SK-N-SH treated with all-trans-retinoic acid at 6 μM for 48 hours (cell line): ENCODE measurements at regions not wholly inside any gene's neighbourhood (a gene's known extent, or its start where the extent isn't known, plus 50 kb on each side); places are given as distances from the start of the nearest gene placed in this dataset.

Experiments used
- BACH2 ChIP-seq: fragments of 250-450 bp; sonication (Bioruptor Pico); IDR thresholded peaks from 2 replicates; pipeline ENCODE4 v1.9.0; 2021; ENCODE audit warnings: mild to moderate bottlenecking, borderline replicate concordance
- CSRNP3 ChIP-seq: fragments of 250-450 bp; sonication (Bioruptor Pico); IDR thresholded peaks from 2 replicates; pipeline ENCODE4 v1.5.1; 2021; ENCODE audit warnings: mild to moderate bottlenecking, moderate library complexity
- RARB ChIP-seq: fragments of 250-450 bp; sonication (Bioruptor Pico); IDR thresholded peaks from 2 replicates; pipeline ENCODE4 v1.8.0; 2021; ENCODE audit warnings: mild to moderate bottlenecking, moderate library complexity
- TCF4 ChIP-seq: fragments of 250-450 bp; sonication (Bioruptor Pico); IDR thresholded peaks from 2 replicates; pipeline ENCODE4 v1.8.0; 2021; ENCODE audit warnings: mild to moderate bottlenecking, moderate library complexity, borderline replicate concordance
- TOX ChIP-seq: fragments of 250-450 bp; sonication (Bioruptor Pico); IDR thresholded peaks from 2 replicates; pipeline ENCODE4 v1.8.0; 2021; ENCODE audit warnings: mild to moderate bottlenecking, moderate library complexity, borderline replicate concordance
- ZFP30 ChIP-seq: fragments of 450-650 bp; formaldehyde crosslinking; IDR thresholded peaks from 2 replicates; pipeline ENCODE4 v1.5.0; 2022; ENCODE audit warnings: mild to moderate bottlenecking, moderate library complexity
- ZNF565 ChIP-seq: fragments of 450-650 bp; formaldehyde crosslinking; conservative IDR thresholded peaks from 2 replicates; pipeline ENCODE4 v1.5.0; 2020; ENCODE audit warnings: low read depth, mild to moderate bottlenecking, moderate library complexity
- ZNF70 ChIP-seq: fragments of 450-650 bp; formaldehyde crosslinking; IDR thresholded peaks from 2 replicates; pipeline ENCODE4 v1.5.0; 2020; ENCODE audit warnings: mild to moderate bottlenecking, moderate library complexity
- TF ChIP-seq, protein P1 (sequence below): fragments of 250-450 bp; sonication (Bioruptor Pico); IDR thresholded peaks from 2 replicates; pipeline ENCODE4 v1.8.0; 2020; ENCODE audit warnings: mild to moderate bottlenecking, moderate library complexity, borderline replicate concordance
- TF ChIP-seq, protein P2 (sequence below): fragments of 250-450 bp; sonication (Bioruptor Pico); IDR thresholded peaks from 2 replicates; pipeline ENCODE4 v1.8.0; 2021; ENCODE audit warnings: low read depth, mild to moderate bottlenecking, moderate library complexity, borderline replicate concordance

- no peak for TF ChIP-seq BACH2 (CRISPR knock-in tag)
- TF ChIP-seq, protein P1, sequence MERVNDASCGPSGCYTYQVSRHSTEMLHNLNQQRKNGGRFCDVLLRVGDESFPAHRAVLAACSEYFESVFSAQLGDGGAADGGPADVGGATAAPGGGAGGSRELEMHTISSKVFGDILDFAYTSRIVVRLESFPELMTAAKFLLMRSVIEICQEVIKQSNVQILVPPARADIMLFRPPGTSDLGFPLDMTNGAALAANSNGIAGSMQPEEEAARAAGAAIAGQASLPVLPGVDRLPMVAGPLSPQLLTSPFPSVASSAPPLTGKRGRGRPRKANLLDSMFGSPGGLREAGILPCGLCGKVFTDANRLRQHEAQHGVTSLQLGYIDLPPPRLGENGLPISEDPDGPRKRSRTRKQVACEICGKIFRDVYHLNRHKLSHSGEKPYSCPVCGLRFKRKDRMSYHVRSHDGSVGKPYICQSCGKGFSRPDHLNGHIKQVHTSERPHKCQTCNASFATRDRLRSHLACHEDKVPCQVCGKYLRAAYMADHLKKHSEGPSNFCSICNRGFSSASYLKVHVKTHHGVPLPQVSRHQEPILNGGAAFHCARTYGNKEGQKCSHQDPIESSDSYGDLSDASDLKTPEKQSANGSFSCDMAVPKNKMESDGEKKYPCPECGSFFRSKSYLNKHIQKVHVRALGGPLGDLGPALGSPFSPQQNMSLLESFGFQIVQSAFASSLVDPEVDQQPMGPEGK: no peak
- no peak for TF ChIP-seq ZNF565 (CRISPR knock-in tag)
- no peak for TF ChIP-seq RARB (CRISPR knock-in tag)
- TF ChIP-seq ZNF70: no peak
- TF ChIP-seq, protein P2, sequence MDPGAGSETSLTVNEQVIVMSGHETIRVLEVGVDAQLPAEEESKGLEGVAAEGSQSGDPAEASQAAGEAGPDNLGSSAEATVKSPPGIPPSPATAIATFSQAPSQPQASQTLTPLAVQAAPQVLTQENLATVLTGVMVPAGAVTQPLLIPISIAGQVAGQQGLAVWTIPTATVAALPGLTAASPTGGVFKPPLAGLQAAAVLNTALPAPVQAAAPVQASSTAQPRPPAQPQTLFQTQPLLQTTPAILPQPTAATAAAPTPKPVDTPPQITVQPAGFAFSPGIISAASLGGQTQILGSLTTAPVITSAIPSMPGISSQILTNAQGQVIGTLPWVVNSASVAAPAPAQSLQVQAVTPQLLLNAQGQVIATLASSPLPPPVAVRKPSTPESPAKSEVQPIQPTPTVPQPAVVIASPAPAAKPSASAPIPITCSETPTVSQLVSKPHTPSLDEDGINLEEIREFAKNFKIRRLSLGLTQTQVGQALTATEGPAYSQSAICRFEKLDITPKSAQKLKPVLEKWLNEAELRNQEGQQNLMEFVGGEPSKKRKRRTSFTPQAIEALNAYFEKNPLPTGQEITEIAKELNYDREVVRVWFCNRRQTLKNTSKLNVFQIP (CRISPR knock-in tag): no peak
- TF ChIP-seq TOX (CRISPR knock-in tag): no peak
- no peak for TF ChIP-seq ZFP30 (CRISPR knock-in tag)
- TF ChIP-seq TCF4: no peak
- no peak for TF ChIP-seq CSRNP3 (CRISPR knock-in tag)
Measured at GRCh38 chr6:85323435-85324040, 126.3 kb upstream of the NT5E start.
